H1 (cell line): ENCODE measurements at regions not wholly inside any gene's neighbourhood (a gene's known extent, or its start where the extent isn't known, plus 50 kb on each side); places are given as distances from the start of the nearest gene placed in this dataset.

Experiments
- CTCF ChIA-PET: fragments of 300-600 bp; sonication (Branson Sonifier 250); formaldehyde crosslinking; loops from one replicate; lab custom pipeline; 2021; ENCODE audit not compliant: partially characterized antibody; lab: Charles Lee
- POLR2A ChIA-PET: fragments of 300-600 bp; sonication (Branson Sonifier 250); formaldehyde crosslinking; loops from one replicate; lab custom pipeline; 2021; ENCODE audit warnings: inconsistent platforms; ENCODE audit not compliant: partially characterized antibody; lab: Charles Lee
- DNase-seq, 2 experiments: peaks; one replicate each; pipeline versions ENCODE4 v3.0.0 to v3.0.0-alpha.2; 2010 to 2022; ENCODE audit warnings: low spot score in 2 of 2, low read depth in 1 of 2, mixed read lengths in 1 of 2
- FAIRE-seq: peaks from 2 replicates; lab custom pipeline; 2011; peaks lifted over from hg19 to GRCh38; lab: Jason Lieb, UNC
- H2AFZ ChIP-seq: 2 replicates; pipeline ENCODE4 v1.8.1; 2012; ENCODE audit warnings: low read length, inconsistent platforms
- H2AK5ac ChIP-seq: 2 replicates; pipeline ENCODE4 v1.6.1; 2013; ENCODE audit warnings: low read depth, low read length
- H2BK120ac ChIP-seq: replicated peaks from 2 replicates; pipeline ENCODE3; 2013; ENCODE audit warnings: low read depth, low read length, inconsistent platforms
- H2BK12ac ChIP-seq: 2 replicates; pipeline ENCODE4 v1.6.1; 2013; ENCODE audit warnings: low read depth, low read length
- H2BK15ac ChIP-seq: 2 replicates; pipeline ENCODE4 v1.6.1; 2013; ENCODE audit warnings: low read length
- H2BK20ac ChIP-seq: 2 replicates; pipeline ENCODE4 v1.6.1; 2013; ENCODE audit warnings: low read length
- H2BK5ac ChIP-seq: 2 replicates; pipeline ENCODE4 v1.6.1; 2013; ENCODE audit warnings: low read depth, low read length
- H3K14ac ChIP-seq: 2 replicates; pipeline ENCODE4 v1.6.1; 2013; ENCODE audit warnings: inconsistent platforms; ENCODE audit not compliant: insufficient read length
- H3K18ac ChIP-seq: 2 replicates; pipeline ENCODE4 v1.6.1; 2013; ENCODE audit warnings: low read length; ENCODE audit errors: extremely low read depth
- H3K23ac ChIP-seq: 2 replicates; pipeline ENCODE4 v1.6.1; 2013; ENCODE audit warnings: inconsistent platforms; ENCODE audit not compliant: insufficient read length
- H3K23me2 ChIP-seq: 2 replicates; pipeline ENCODE4 v1.6.1; 2013; ENCODE audit warnings: low read depth, low read length
- H3K27ac ChIP-seq: 2 replicates; pipeline ENCODE4 v1.6.1; 2011; ENCODE audit warnings: low read depth, low read length, inconsistent platforms
- H3K27me3 ChIP-seq, 4 experiments: replicated peaks in 1 of 4; 1 replicate in 1 of 4; 2 replicates in 3 of 4; pipeline versions ENCODE4 v1.6.1 to v1.8.1; 2011 to 2013; ENCODE audit warnings: low read length in 3 of 4, mild to moderate bottlenecking in 3 of 4, inconsistent platforms in 2 of 4, mixed read lengths in 2 of 4, moderate library complexity in 1 of 4; ENCODE audit not compliant: control insufficient read depth in 3 of 4, insufficient read depth in 3 of 4; ENCODE audit errors: extremely low read depth in 1 of 4
- H3K36me3 ChIP-seq, 4 experiments: 2 replicates each; pipeline versions ENCODE4 v1.6.1 to v1.8.1; 2011 to 2013; ENCODE audit warnings: mild to moderate bottlenecking in 4 of 4, low read length in 3 of 4, moderate library complexity in 2 of 4, control low read depth in 1 of 4, inconsistent platforms in 1 of 4; ENCODE audit not compliant: insufficient read depth in 4 of 4, control insufficient read depth in 2 of 4
- H3K4ac ChIP-seq: replicated peaks from 2 replicates; pipeline ENCODE3; 2013; ENCODE audit warnings: low read length, low read depth, mixed read lengths, inconsistent platforms; ENCODE audit not compliant: insufficient read length
- H3K4me1 ChIP-seq, 4 experiments: replicated peaks in 1 of 4; 1 replicate in 1 of 4; 2 replicates in 3 of 4; pipeline versions ENCODE4 v1.6.1 to v1.8.1; 2011 to 2013; ENCODE audit warnings: low read length in 3 of 4, inconsistent platforms in 2 of 4, mixed read lengths in 1 of 4; ENCODE audit not compliant: insufficient read depth in 4 of 4, control insufficient read depth in 3 of 4
- H3K4me2 ChIP-seq, 2 experiments: 2 replicates each; pipeline versions ENCODE4 v1.6.1 to v1.8.1; 2011 to 2013; ENCODE audit warnings: low read depth in 2 of 2, low read length in 2 of 2, control low read depth in 1 of 2, inconsistent platforms in 1 of 2, mild to moderate bottlenecking in 1 of 2; ENCODE audit not compliant: insufficient read depth in 1 of 2
- H3K4me3 ChIP-seq, 4 experiments: fragments of 200-600, 300-600 bp in 1 of 4; sonication (generic), shearing (Covaris generic), sonication (Bioruptor Twin) in 1 of 4; 2 replicates each; pipeline versions ENCODE4 v1.5.1 to v1.8.1; 2011 to 2016; ENCODE audit warnings: low read length in 4 of 4, low read depth in 3 of 4, control low read depth in 2 of 4, inconsistent platforms in 2 of 4, mild to moderate bottlenecking in 2 of 4, mixed read lengths in 1 of 4, moderate library complexity in 1 of 4; ENCODE audit not compliant: insufficient read depth in 2 of 4; ENCODE audit errors: extremely low read depth in 1 of 4
- H3K56ac ChIP-seq: replicated peaks from 2 replicates; pipeline ENCODE3; 2013; ENCODE audit warnings: low read depth, mild to moderate bottlenecking, mixed read lengths, low read length, inconsistent platforms; ENCODE audit not compliant: insufficient read length
- H3K79me1 ChIP-seq: 2 replicates; pipeline ENCODE4 v1.6.1; 2013; ENCODE audit warnings: low read depth, low read length, control low read depth
- H3K79me2 ChIP-seq, 2 experiments: 2 replicates each; pipeline versions ENCODE4 v1.6.1 to v1.8.1; 2012 to 2013; ENCODE audit warnings: low read length in 2 of 2, mild to moderate bottlenecking in 2 of 2, inconsistent platforms in 1 of 2; ENCODE audit not compliant: insufficient read depth in 2 of 2, control insufficient read depth in 1 of 2
- H3K9ac ChIP-seq, 4 experiments: replicated peaks in 1 of 4; 1 replicate in 1 of 4; 2 replicates in 3 of 4; pipeline versions ENCODE4 v1.6.1 to v1.8.1; 2011 to 2013; ENCODE audit warnings: low read depth in 3 of 4, low read length in 3 of 4, control low read depth in 2 of 4, mild to moderate bottlenecking in 2 of 4, moderate library complexity in 2 of 4, inconsistent platforms in 1 of 4; ENCODE audit errors: extremely low read depth in 1 of 4
- H3K9me3 ChIP-seq, 2 experiments: 2 replicates each; pipeline versions ENCODE4 v1.6.1 to v1.8.1; 2012 to 2013; ENCODE audit warnings: mild to moderate bottlenecking in 2 of 2, moderate library complexity in 2 of 2, control low read depth in 1 of 2, inconsistent platforms in 1 of 2, low read depth in 1 of 2, low read length in 1 of 2, mixed read lengths in 1 of 2; ENCODE audit not compliant: insufficient read depth in 2 of 2
- H4K20me1 ChIP-seq, 2 experiments: replicated peaks in 1 of 2; 2 replicates each; pipeline versions ENCODE3 to v1.8.1; 2011 to 2013; ENCODE audit warnings: inconsistent platforms in 2 of 2, low read length in 2 of 2, mild to moderate bottlenecking in 1 of 2; ENCODE audit not compliant: insufficient read depth in 2 of 2, control insufficient read depth in 1 of 2
- H4K5ac ChIP-seq: 2 replicates; pipeline ENCODE4 v1.6.1; 2013; ENCODE audit warnings: low read length, low read depth, mixed read lengths, inconsistent platforms; ENCODE audit not compliant: insufficient read length
- H4K8ac ChIP-seq: 2 replicates; pipeline ENCODE4 v1.8.0; 2013; ENCODE audit warnings: mild to moderate bottlenecking, moderate library complexity, low read length, inconsistent platforms; ENCODE audit not compliant: insufficient read depth; ENCODE audit errors: extremely low read depth
- H4K91ac ChIP-seq: replicated peaks from 2 replicates; pipeline ENCODE3; 2013; ENCODE audit warnings: low read length, mixed read lengths, inconsistent platforms; ENCODE audit not compliant: insufficient read length
- BRCA1 ChIP-seq: IDR thresholded peaks from 2 replicates; pipeline ENCODE4 v1.6.1; 2012; ENCODE audit warnings: low read depth, low read length, improper control_type of control experiment
- CHD2 ChIP-seq: IDR thresholded peaks from 2 replicates; pipeline ENCODE4 v1.6.1; 2012; ENCODE audit warnings: low read length, improper control_type of control experiment
- CREB1 ChIP-seq: IDR thresholded peaks from 2 replicates; pipeline ENCODE4 v1.6.1; 2012; ENCODE audit warnings: inconsistent platforms
- NANOG ChIP-seq: IDR thresholded peaks from 2 replicates; pipeline ENCODE4 v1.6.1; 2011; ENCODE audit warnings: low read length, low read depth, mild to moderate bottlenecking, inconsistent platforms; ENCODE audit not compliant: insufficient read depth, poor library complexity, severe bottlenecking
- SP4 ChIP-seq: IDR thresholded peaks from 2 replicates; pipeline ENCODE4 v1.6.1; 2012; ENCODE audit warnings: low read length, inconsistent platforms
- TF ChIP-seq, protein P1 (sequence below): IDR thresholded peaks from 2 replicates; pipeline ENCODE4 v1.6.1; 2012; ENCODE audit warnings: inconsistent platforms

DNA sequence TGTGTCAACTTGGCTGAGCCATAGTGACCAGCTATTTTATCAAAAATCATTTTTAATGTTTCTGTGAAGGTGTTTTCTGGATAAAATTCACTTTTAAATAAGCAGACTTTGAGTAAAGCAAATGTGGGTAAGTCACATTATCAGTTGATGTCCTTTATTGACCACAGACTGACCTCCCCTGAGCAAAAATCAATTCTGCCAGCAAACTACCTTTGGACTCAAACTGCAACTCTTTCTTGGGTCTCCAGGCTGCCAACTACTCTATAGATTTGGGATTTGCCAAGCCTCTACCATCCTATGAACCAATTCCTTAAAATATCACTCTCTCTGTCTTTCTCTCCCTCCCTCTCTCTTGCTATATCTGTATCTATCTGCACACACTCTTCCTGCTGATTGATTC, 1571.7 kb upstream of the NUDT12 start:
- FAIRE-seq: no peak
- no peak overlapping the region for H3K18ac ChIP-seq
- no peak overlapping the region for H3K9ac ChIP-seq
- H3K36me3 ChIP-seq: no peaks in the 10 kb centered on the region
- no peaks in the 10 kb centered on the region for H3K9me3 ChIP-seq
- TF ChIP-seq, protein P1, sequence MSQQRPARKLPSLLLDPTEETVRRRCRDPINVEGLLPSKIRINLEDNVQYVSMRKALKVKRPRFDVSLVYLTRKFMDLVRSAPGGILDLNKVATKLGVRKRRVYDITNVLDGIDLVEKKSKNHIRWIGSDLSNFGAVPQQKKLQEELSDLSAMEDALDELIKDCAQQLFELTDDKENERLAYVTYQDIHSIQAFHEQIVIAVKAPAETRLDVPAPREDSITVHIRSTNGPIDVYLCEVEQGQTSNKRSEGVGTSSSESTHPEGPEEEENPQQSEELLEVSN: no peak
- TF ChIP-seq NANOG (no peak), SP4 (no peak), CREB1 (no peak), CHD2 (no peak), BRCA1 (no peak)
- H3K4ac ChIP-seq: no peak overlapping the region
- POLR2A ChIA-PET: no interaction called here
- H3K4me2 ChIP-seq: no peak overlapping the region
- no peak overlapping the region for H2AFZ ChIP-seq
- no peaks in the 10 kb centered on the region for H3K23me2 ChIP-seq
- no peak overlapping the region for H3K14ac ChIP-seq
- no peak overlapping the region for H4K91ac ChIP-seq
- no peaks in the 10 kb centered on the region for H3K79me1 ChIP-seq
- CTCF ChIA-PET: interaction anchor here (1.0 kb wide), 1 partner anchor 8 kb away, joined by 4 read pairs; no protein-coding TSS in a partner anchor
- no peak overlapping the region for H2BK20ac ChIP-seq
- no peaks in the 10 kb centered on the region for H3K27me3 ChIP-seq
- H3K4me1 ChIP-seq: no peaks in the 10 kb centered on the region
- H2BK120ac ChIP-seq: no peak overlapping the region
- H3K56ac ChIP-seq: no peak overlapping the region
- no peak overlapping the region for H3K23ac ChIP-seq
- H3K79me2 ChIP-seq: no peaks in the 10 kb centered on the region
- no peak overlapping the region for H4K5ac ChIP-seq
- no peaks in the 10 kb centered on the region for H4K20me1 ChIP-seq
- no peak overlapping the region for H3K27ac ChIP-seq
- no peak for DNase-seq
- H2BK12ac ChIP-seq: no peak overlapping the region
- H4K8ac ChIP-seq: no peak overlapping the region
- H2BK15ac ChIP-seq: no peak overlapping the region
- no peak overlapping the region for H3K4me3 ChIP-seq
- no peak overlapping the region for H2BK5ac ChIP-seq
- no peak overlapping the region for H2AK5ac ChIP-seq
